Upper lobe of left lung (tissue), 6 donors: ENCODE measurements at regions not wholly inside any gene's neighbourhood (a gene's known extent, or its start where the extent isn't known, plus 50 kb on each side); places are given as distances from the start of the nearest gene placed in this dataset.

Experiments used
- ATAC-seq, 2 donors: fragments of 200-7000 bp; cut with Tn5 transposase; one replicate each; pipeline ENCODE4 v1.9.1; 2022; ENCODE audit warnings: mild to moderate bottlenecking in 2 of 2, moderate library complexity in 2 of 2; ENCODE audit not compliant: low FRiP score in 2 of 2
- DNase-seq, 2 donors: peaks; one replicate each; pipeline ENCODE4 v3.0.0-alpha.2; 2019 to 2020
- H3K27ac ChIP-seq, 4 donors: fragments of 200-600 bp; sonication (generic); one replicate each; pipeline ENCODE4 v1.5.1; 2016 to 2019
- H3K27me3 ChIP-seq, 4 donors: fragments of 200-600 bp; sonication (generic); one replicate each; pipeline ENCODE4 v1.5.1; 2017 to 2019
- H3K36me3 ChIP-seq, 4 donors: fragments of 200-600 bp; sonication (generic); one replicate each; pipeline ENCODE4 v1.5.1; 2016 to 2019
- H3K4me1 ChIP-seq, 4 donors: fragments of 200-600 bp; sonication (generic); one replicate each; pipeline ENCODE4 v1.5.1; 2018 to 2019
- H3K4me3 ChIP-seq, 4 donors: fragments of 200-600 bp; sonication (generic); one replicate each; pipeline ENCODE4 v1.5.1; 2017 to 2019; ENCODE audit warnings: mild to moderate bottlenecking in 2 of 4, moderate library complexity in 1 of 4
- H3K9me3 ChIP-seq, 4 donors: fragments of 200-600 bp; sonication (generic); one replicate each; pipeline ENCODE4 v1.5.1; 2018 to 2019
- EP300 ChIP-seq, 4 donors: sonication (generic); formaldehyde crosslinking; IDR thresholded peaks; one replicate each; pipeline ENCODE4 v1.5.1; 2017; ENCODE audit warnings: antibody characterized with exemption in 4 of 4, control low read depth in 2 of 4
- POLR2A ChIP-seq, 4 donors: fragments of 450-650 bp; IDR thresholded peaks; one replicate each; pipeline ENCODE4 v1.5.1; 2016 to 2017; ENCODE audit warnings: antibody characterized with exemption in 4 of 4, mild to moderate bottlenecking in 2 of 4
- POLR2AphosphoS5 ChIP-seq, 2 donors: sonication (generic); formaldehyde crosslinking; IDR thresholded peaks; one replicate each; pipeline ENCODE4 v1.5.1; 2017; ENCODE audit warnings: antibody characterized with exemption in 2 of 2
- WGBS, 2 donors: methylation state at CpG; one replicate each; pipeline ENCODE4 v1.1.5; 2017 to 2018; 5-methylcytosine and 5-hydroxymethylcytosine counted together
- TF ChIP-seq, protein P1 (sequence below), 6 experiments: fragments of 450-650 bp in 4 of 6; fragments of 200-600 bp in 2 of 6; sonication (generic) in 2 of 6; IDR thresholded peaks; one replicate each; pipeline ENCODE4 v1.5.1; 2016 to 2019; ENCODE audit warnings: antibody characterized with exemption in 6 of 6
- donor health status: DM: no; HTN: no; CAD: no; lungs with moderate emphysema.
- donor health status: DM: no; HTN: yes; CAD: no; lungs with severe emphysema.

DNA sequence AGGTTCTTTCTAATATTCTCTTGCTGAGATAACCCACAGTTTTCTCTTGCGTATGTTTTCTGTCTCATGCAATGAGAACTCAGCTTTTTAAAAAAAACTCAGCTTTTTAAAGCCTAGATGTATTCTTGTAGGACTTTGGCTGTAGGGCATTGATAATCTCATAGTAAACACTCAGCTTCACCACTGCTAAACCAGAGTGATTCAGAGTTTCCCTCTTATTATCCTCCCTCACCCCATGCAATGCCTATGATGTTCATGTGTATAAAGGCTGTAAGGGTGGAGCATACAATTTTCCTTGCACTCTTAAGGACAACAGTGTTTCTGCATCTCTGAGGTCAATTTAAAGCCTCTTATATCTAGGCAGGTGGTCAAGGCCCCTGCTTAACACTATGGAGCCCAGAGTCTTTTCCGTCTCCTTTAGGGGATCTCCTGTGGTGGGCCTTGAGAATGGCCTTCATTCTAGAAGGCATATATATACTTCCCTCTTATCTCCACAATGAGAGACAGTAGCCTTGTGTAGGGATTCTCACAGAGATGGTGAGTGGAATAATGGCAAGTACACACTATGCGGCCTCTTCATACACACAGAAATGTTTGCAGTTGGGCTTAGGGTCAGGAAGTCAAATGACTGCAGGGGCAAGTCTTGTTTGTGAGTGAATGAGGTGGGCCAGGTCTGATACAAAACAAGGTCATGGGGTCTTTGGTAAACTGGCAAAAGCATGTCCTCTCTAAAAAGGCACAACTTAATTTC is 279.6 kb downstream of the HS3ST3A1 start:
- Histone ChIP-seq H3K4me3 (no peak overlapping the region), H3K36me3 (no peaks in the 10 kb centered on the region), H3K4me1 (peaks cover 0 to 11% (median 2%) of the 10 kb centered on the region in 4 donors), H3K9me3 (no peaks in the 10 kb centered on the region), H3K27ac (no peak overlapping the region), H3K27me3 (no peaks in the 10 kb centered on the region)
- ATAC-seq, result no peak
- no peak for DNase-seq
- no peak for TF ChIP-seq POLR2AphosphoS5 (IDR thresholded peaks at IDR 0.05)
- TF ChIP-seq, protein P1, sequence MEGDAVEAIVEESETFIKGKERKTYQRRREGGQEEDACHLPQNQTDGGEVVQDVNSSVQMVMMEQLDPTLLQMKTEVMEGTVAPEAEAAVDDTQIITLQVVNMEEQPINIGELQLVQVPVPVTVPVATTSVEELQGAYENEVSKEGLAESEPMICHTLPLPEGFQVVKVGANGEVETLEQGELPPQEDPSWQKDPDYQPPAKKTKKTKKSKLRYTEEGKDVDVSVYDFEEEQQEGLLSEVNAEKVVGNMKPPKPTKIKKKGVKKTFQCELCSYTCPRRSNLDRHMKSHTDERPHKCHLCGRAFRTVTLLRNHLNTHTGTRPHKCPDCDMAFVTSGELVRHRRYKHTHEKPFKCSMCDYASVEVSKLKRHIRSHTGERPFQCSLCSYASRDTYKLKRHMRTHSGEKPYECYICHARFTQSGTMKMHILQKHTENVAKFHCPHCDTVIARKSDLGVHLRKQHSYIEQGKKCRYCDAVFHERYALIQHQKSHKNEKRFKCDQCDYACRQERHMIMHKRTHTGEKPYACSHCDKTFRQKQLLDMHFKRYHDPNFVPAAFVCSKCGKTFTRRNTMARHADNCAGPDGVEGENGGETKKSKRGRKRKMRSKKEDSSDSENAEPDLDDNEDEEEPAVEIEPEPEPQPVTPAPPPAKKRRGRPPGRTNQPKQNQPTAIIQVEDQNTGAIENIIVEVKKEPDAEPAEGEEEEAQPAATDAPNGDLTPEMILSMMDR (IDR thresholded peaks at IDR 0.05), result no peak
- no peak for TF ChIP-seq POLR2A (IDR thresholded peaks at IDR 0.05)
- no peak for TF ChIP-seq EP300 (IDR thresholded peaks at IDR 0.05)
- 95 to 96% methylated on average over 3 of the region's 3 CpGs for WGBS, 2 donors

DNA sequence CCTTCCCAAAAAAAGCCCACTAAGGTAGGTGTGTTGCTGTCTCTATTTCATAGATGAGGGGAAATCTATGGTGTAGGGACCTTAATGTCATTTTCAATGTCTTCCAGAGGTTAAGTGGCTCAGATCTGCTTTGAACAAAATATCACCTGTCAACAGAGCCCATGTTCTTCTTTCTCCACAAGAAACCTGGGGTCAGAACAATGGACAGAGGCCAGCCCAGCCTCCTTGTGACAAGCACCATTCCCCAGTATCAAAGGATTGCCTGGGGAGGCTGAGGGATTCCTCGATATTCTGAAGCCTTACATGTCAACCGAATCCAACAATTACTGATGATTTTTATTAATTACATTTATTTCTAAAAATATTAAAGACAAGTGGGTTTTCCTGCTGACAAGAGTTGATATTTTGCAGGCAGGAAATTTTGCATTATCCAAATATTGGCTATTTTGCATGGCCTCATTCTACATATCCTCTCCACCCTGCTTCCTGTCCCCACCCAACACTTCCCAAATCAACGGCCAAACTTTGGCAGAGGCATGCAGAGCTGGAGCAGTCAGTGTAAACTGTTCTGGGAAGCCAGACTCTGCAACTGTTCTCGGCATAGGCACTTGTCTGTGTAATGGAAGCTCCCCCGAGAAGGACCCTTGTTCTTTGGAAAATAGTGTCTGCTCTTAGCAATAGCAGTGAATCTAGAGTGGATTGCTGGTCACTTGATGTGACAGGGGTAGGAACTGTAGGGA is 281.5 kb downstream of the HS3ST3A1 start:
- Histone ChIP-seq H3K27ac (peak overlapping the region in 2 of 4 donors; percentile 10 to 59), H3K36me3 (no peaks in the 10 kb centered on the region), H3K4me1 (peaks cover 0 to 11% (median 2%) of the 10 kb centered on the region in 4 donors), H3K27me3 (no peaks in the 10 kb centered on the region), H3K9me3 (no peaks in the 10 kb centered on the region), H3K4me3 (no peak overlapping the region)
- TF ChIP-seq POLR2A (IDR thresholded peaks at IDR 0.05) (no peak), POLR2AphosphoS5 (IDR thresholded peaks at IDR 0.05) (no peak), EP300 (IDR thresholded peaks at IDR 0.05) (no peak)
- TF ChIP-seq, protein P1 (IDR thresholded peaks at IDR 0.05), result no peak
- peak in 1 of 2 donors; percentile 47 for ATAC-seq
- DNase-seq, result no peak
- WGBS, 2 donors, result 40 to 41% methylated on average over 5 of the region's 5 CpGs

DNA sequence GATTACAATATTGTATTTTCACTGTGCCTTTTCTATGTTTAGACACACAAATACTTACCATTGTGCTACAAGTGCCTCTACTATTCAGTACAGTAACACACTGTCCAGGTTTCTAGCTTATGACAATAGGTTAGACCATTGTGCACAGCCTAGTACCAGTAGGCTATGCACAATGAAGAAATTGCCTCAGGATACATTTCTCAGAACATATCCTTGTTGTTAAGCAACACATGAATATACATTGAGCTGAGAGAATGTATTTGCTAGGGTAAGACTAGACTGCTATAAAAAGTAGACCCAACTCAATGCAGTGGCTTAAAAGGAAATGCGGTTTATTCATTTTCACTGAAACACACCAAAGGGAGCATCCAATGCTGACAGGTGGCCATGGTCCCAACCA is 285.1 kb downstream of the HS3ST3A1 start:
- DNase-seq (no peak), ATAC-seq (no peak)
- WGBS, 2 donors, result 88 to 100% methylated on average over 1 of the region's 1 CpG

DNA sequence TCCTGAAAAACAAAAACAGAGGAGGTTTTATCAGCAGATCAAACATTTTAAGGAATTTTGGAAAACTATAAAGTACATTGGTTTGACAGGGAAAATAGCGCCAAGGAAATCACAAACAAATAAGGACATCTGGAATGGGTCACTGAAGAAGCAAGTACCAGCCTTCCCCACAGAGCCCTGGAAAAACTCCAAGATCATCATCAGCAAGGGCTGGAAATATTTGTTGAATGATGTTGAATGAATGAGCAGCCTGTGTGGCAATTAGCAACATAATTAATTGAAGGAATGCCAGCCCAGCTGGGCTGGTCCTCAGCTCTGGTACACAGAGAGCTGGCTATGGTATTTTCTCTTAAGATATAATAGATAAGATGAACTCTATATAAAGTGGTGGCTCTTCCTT is 290.4 kb downstream of the HS3ST3A1 start:
- no peak for DNase-seq

More for the DNA sequence above, 285.1 kb downstream of the HS3ST3A1 start:
- H3K9me3 ChIP-seq, result no peaks in the 10 kb centered on the region
- no peaks in the 10 kb centered on the region for H3K27me3 ChIP-seq
- H3K27ac ChIP-seq, result no peak overlapping the region
- peaks cover 0 to 9% (median 2%) of the 10 kb centered on the region in 4 donors for H3K4me1 ChIP-seq
- no peaks in the 10 kb centered on the region for H3K36me3 ChIP-seq
- no peak overlapping the region for H3K4me3 ChIP-seq
- TF ChIP-seq EP300 (IDR thresholded peaks at IDR 0.05), result no peak

DNA sequence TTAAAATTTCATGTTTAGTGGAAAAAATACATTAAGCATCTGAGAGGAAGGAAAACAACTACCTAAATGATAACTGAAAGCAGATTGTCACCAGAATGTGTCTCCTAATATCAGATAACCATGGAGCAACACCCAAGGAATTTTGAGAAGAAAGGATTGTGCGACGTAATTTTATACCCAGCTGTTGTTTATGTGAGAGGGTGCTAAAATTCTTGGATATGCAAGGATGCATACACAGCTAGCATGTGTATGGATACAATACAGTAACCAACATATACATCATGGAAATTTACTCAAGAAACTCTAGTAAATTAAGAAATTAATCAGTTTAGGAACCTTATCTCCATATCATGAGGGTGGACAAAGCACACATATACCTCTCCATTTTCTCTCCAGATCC is 290.9 kb downstream of the HS3ST3A1 start:
- Histone ChIP-seq H3K9me3 (no peaks in the 10 kb centered on the region), H3K36me3 (no peaks in the 10 kb centered on the region), H3K4me1 (no peaks in the 10 kb centered on the region), H3K27ac (no peak overlapping the region), H3K4me3 (no peak overlapping the region), H3K27me3 (no peaks in the 10 kb centered on the region)
- TF ChIP-seq POLR2AphosphoS5 (IDR thresholded peaks at IDR 0.05) (no peak), POLR2A (IDR thresholded peaks at IDR 0.05) (no peak), EP300 (IDR thresholded peaks at IDR 0.05) (no peak)
- TF ChIP-seq, protein P1 (IDR thresholded peaks at IDR 0.05), result no peak
- WGBS, 2 donors, result 52 to 98% methylated on average over 2 of the region's 2 CpGs
- no peak for DNase-seq
- ATAC-seq, result no peak

More for the DNA sequence above, 290.4 kb downstream of the HS3ST3A1 start:
- ATAC-seq, result no peak
- Histone ChIP-seq H3K36me3 (no peaks in the 10 kb centered on the region), H3K27me3 (no peaks in the 10 kb centered on the region), H3K9me3 (no peaks in the 10 kb centered on the region), H3K27ac (no peak overlapping the region), H3K4me1 (no peaks in the 10 kb centered on the region), H3K4me3 (no peak overlapping the region)
- TF ChIP-seq, protein P1 (IDR thresholded peaks at IDR 0.05), result no peak
- TF ChIP-seq POLR2AphosphoS5 (IDR thresholded peaks at IDR 0.05) (no peak), EP300 (IDR thresholded peaks at IDR 0.05) (no peak), POLR2A (IDR thresholded peaks at IDR 0.05) (no peak)
- 69 to 76% methylated on average over 1 of the region's 1 CpG for WGBS, 2 donors
